Activated naive CD8-positive, alpha-beta T cell (primary cell): ENCODE measurements at regions not wholly inside any gene's neighbourhood (a gene's known extent, or its start where the extent isn't known, plus 50 kb on each side); places are given as distances from the start of the nearest gene placed in this dataset.

ENCODE experiments used
- H3K27ac Mint-ChIP-seq: one replicate; pipeline ENCODE4 v1.8.0; 2021; ENCODE audit warnings: mixed read lengths
- H3K27me3 Mint-ChIP-seq: one replicate; pipeline ENCODE4 v1.8.0; 2021; ENCODE audit warnings: mixed read lengths
- H3K36me3 Mint-ChIP-seq: one replicate; pipeline ENCODE4 v1.8.0; 2021; ENCODE audit warnings: mixed read lengths
- H3K4me1 Mint-ChIP-seq: one replicate; pipeline ENCODE4 v1.8.0; 2021; ENCODE audit warnings: low read depth, mixed read lengths
- H3K4me3 Mint-ChIP-seq: one replicate; pipeline ENCODE4 v1.8.0; 2021; ENCODE audit warnings: mild to moderate bottlenecking, mixed read lengths
- H3K9me3 Mint-ChIP-seq: one replicate; pipeline ENCODE4 v1.8.0; 2021; ENCODE audit warnings: low read depth, mixed read lengths

GRCh38 chr18:76572518-76573247, 77.6 kb upstream of the ZNF516 start:
- Mint-ChIP-seq H3K4me3 (no peak overlapping the region), H3K36me3 (no peaks in the 10 kb centered on the region), H3K27ac (no peak overlapping the region), H3K27me3 (peaks cover 10% of the 10 kb centered on the region), H3K4me1 (no peaks in the 10 kb centered on the region), H3K9me3 (no peaks in the 10 kb centered on the region)

DNA sequence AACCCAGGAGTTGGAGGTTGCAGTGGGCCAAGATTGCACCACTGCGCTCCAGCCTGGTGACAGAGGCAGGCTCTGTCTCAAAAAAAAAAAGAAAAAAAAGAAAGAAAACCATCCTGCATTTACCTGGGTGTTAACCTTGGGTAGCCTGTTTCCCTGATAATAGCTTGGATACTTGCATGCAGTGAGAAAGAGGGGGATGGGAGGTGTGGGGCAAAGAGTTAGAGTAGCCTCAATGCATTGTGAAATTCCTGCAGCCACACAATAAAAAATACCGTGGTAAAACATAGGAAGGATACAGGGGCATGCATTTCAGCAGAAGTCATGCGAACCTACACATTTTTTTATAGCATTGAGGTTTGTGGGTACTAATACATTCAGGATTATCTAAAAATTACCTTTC, 76.6 kb upstream of the ZNF516 start:
- peaks cover 10% of the 10 kb centered on the region for H3K27me3 Mint-ChIP-seq
- no peak overlapping the region for H3K27ac Mint-ChIP-seq
- no peak overlapping the region for H3K4me3 Mint-ChIP-seq
- no peaks in the 10 kb centered on the region for H3K9me3 Mint-ChIP-seq
- no peaks in the 10 kb centered on the region for H3K4me1 Mint-ChIP-seq
- H3K36me3 Mint-ChIP-seq: no peaks in the 10 kb centered on the region

DNA sequence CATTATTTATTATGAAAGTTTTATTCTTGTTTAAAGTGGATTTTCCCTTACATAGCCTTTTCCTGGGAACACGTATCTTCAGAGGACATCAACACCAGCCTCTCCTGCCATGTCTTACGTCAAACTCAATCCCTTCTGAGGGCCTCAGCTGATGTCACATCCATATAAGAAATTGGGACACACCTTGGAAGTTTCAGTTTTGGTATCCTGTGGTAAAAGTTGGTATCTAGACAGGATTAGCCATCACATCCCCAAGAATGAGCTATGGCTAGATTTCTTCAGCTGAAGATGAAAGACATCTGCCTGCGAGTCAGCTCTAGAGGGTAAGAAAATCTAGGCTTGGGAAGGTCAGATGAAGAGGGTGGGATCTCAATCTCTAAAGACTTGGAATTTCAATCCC, 75.8 kb upstream of the ZNF516 start:
- no peak overlapping the region for H3K4me3 Mint-ChIP-seq
- no peak overlapping the region for H3K27ac Mint-ChIP-seq
- peaks cover 12% of the 10 kb centered on the region for H3K27me3 Mint-ChIP-seq

DNA sequence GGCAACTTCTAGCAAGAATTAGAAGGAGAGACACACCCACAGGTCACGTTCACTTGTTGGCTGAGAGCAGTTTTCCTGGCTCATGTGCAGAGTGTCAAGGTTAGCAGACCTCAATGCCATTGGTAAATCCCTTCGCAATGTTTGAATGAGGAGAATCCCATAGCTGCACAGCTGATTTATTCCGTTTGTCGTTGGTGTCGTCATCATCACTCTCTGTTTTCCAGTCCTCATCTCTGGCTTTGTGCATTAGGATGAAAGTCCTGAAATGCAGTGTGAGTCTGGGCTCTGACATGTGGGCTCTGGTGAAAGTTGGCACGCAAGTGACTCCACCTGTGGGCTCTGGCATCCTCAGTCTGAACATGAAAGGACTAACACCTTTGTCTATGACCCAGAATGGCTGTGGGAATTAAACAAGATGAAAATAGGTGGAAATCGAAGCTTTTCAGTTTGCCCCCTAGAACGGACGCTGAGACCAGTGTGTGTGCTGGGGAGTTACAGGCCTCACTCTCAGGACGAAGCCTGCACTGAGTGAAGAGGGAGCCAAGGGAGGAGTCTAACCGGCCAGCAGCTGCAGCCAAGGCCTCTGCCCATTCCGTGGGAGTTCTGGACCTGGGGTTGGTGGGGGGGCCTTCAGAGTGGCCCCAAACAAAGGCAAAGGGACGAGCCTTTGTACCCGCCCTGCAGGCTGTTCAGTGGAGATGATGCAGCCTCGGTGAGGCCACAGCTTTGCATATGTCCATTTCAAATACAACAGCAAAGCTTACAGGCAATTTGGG, 74.8 kb upstream of the ZNF516 start:
- no peaks in the 10 kb centered on the region for H3K36me3 Mint-ChIP-seq
- H3K27me3 Mint-ChIP-seq: peaks cover 13% of the 10 kb centered on the region
- peaks cover 7% of the 10 kb centered on the region for H3K4me1 Mint-ChIP-seq
- H3K9me3 Mint-ChIP-seq: no peaks in the 10 kb centered on the region
- no peak overlapping the region for H3K27ac Mint-ChIP-seq
- no peak overlapping the region for H3K4me3 Mint-ChIP-seq

More for the DNA sequence above, 75.8 kb upstream of the ZNF516 start:
- H3K9me3 Mint-ChIP-seq: no peaks in the 10 kb centered on the region
- no peaks in the 10 kb centered on the region for H3K36me3 Mint-ChIP-seq
- H3K4me1 Mint-ChIP-seq: no peaks in the 10 kb centered on the region

GRCh38 chr18:76568731-76569130, 73.7 kb upstream of the ZNF516 start:
- H3K4me3 Mint-ChIP-seq: no peak overlapping the region
- peaks cover 7% of the 10 kb centered on the region for H3K4me1 Mint-ChIP-seq
- H3K27me3 Mint-ChIP-seq: peaks cover 16% of the 10 kb centered on the region
- H3K36me3 Mint-ChIP-seq: no peaks in the 10 kb centered on the region
- H3K9me3 Mint-ChIP-seq: no peaks in the 10 kb centered on the region
- H3K27ac Mint-ChIP-seq: no peak overlapping the region

DNA sequence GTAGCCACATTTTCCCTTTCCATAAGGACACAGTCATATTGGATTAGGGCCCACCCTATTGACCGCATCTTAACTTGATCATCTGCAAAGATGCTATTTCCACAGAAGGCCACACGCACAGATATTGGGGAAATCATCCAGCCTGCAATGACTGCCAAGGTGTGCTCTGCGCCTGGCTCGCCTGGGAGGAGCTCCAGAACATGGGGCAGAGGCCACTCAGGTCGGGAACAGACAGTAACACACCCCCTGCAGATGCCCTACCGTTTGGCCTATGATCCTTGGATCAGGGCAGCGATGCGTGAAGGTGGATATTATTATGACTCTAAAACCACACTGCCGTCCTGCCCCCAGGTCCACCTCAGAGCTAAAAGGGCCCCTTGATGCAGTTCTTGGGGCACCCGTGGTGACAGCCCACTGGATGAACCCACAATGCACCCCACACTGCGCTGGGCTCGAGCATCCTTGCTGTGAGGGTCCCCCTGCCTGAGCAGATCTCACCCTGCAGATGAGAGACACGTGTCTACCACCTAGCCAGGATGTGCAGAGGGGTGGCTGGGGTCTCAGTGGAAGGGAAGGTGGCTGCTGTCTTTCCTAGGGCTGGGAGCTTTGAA, 72.9 kb upstream of the ZNF516 start:
- Mint-ChIP-seq H3K36me3 (no peaks in the 10 kb centered on the region), H3K4me3 (no peak overlapping the region), H3K27ac (no peak overlapping the region), H3K9me3 (no peaks in the 10 kb centered on the region), H3K27me3 (peaks cover 16% of the 10 kb centered on the region), H3K4me1 (peaks cover 7% of the 10 kb centered on the region)

DNA sequence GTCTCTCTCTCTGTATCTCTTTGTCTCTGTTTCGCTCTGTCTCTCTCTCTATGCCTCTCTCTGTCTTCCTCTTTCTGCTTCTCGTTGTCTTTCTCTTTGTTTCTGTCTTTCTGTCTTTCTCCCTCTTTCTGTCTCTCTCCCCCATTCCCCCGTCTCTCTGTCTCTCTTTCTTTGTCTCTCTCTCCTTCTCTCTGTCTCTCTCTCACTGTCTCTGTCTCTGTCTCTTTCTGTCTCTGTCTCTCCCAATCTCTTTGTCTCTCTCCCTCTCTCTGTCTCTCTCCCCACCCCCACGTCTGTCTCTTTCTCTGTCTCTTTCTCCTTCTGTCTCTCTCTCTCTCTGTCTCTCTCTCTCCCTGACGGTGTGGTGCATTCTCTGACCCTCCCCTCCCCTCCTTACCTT, 71.9 kb upstream of the ZNF516 start:
- no peaks in the 10 kb centered on the region for H3K9me3 Mint-ChIP-seq
- H3K4me3 Mint-ChIP-seq: no peak overlapping the region
- peaks cover 7% of the 10 kb centered on the region for H3K4me1 Mint-ChIP-seq
- peaks cover 16% of the 10 kb centered on the region for H3K27me3 Mint-ChIP-seq
- no peaks in the 10 kb centered on the region for H3K36me3 Mint-ChIP-seq
- H3K27ac Mint-ChIP-seq: no peak overlapping the region

DNA sequence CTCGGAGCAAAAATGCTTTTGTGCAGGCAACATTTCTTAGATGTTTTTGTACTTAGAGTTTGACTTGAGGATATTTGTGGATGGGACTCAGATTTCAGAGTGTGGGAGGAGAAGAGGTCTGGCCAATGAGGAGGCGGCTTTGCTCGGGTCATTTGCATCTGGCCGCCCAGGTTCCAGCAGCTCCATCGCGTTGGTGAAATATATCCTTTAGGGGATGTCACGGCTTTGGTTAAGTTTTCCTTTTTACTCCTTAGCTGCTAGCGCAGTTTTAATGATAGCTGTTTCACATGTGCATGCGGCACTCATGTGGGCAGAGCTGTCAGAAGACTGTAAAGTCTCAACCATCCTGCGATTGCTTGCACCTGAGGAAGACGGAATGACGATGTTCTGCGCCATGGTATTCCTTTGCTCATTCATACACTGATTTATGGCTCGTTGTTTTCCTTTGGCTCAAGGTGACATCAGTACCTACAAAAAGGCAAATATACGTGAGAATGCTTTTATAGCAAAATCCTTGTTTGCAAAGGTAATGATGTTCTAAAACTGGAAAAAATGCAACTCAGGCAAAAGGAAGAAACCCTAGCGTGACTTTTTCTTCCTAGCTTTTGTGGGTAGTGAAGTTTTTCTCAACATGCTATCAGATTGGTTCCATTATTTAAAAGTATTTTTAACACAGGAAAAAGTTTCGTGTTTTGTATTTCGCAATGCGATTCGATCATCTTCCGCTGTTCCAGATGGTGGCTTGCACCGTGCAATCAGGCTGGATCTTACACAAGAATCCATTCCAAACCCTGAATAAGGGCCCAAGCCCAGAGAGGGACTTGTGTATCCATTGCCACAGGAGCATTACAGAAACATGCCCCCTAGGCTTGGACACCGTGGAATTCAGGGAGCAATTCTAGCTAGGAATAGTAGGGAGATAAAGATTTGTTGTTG, 70.5 kb upstream of the ZNF516 start:
- no peaks in the 10 kb centered on the region for H3K9me3 Mint-ChIP-seq
- no peak overlapping the region for H3K27ac Mint-ChIP-seq
- no peak overlapping the region for H3K4me3 Mint-ChIP-seq
- peaks cover 12% of the 10 kb centered on the region for H3K27me3 Mint-ChIP-seq
- H3K4me1 Mint-ChIP-seq: peaks cover 7% of the 10 kb centered on the region
- no peaks in the 10 kb centered on the region for H3K36me3 Mint-ChIP-seq

DNA sequence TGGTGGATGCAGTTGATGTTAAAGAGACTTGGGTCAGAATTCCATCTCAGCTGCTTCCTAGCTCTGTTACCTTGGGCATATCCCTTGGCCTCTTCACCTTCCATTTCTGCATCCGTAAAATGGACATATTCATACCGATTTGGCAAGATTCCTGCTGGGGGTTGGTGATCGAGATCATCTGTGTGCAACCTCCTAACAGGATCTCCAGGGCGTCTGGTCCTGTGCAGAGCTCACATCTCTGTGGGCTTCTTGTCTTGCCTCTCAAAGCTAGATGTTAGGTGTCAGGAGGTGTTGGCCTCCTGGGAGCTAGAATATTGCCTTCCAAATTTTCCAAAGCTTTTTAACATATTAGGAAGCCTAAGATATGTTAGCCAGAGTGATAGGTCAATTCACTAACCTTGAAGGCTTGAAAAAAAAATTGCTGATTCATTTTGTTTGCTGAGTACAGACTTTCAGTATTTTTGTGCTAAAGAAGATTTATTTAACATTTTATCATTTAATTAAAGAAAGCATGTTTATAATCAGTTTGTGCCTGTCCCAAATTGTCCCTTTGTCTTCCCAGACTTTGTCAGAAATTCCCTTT, 69.7 kb upstream of the ZNF516 start:
- peaks cover 7% of the 10 kb centered on the region for H3K4me1 Mint-ChIP-seq
- no peaks in the 10 kb centered on the region for H3K36me3 Mint-ChIP-seq
- no peak overlapping the region for H3K27ac Mint-ChIP-seq
- H3K9me3 Mint-ChIP-seq: no peaks in the 10 kb centered on the region
- no peak overlapping the region for H3K4me3 Mint-ChIP-seq
- H3K27me3 Mint-ChIP-seq: peaks cover 14% of the 10 kb centered on the region

DNA sequence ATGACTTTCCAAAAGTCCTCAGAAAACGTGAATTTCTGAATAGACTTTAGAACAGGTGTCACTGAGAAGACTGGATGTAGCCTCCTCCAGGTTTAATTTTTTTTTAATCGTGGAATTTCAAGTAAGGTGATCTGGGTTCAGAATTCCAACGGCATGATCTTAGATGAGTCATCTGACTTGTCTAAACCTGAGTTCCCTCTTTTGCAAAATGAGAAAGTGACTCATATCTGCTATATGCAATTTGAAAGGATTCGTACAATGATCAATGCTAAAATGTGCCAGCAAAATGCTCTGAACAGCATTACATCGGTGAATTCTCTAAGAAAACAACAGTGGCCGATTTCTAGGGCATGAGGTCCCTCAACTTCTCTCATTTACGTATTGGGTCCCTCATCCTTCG, 69.1 kb upstream of the ZNF516 start:
- Mint-ChIP-seq H3K4me1 (peaks cover 7% of the 10 kb centered on the region), H3K36me3 (no peaks in the 10 kb centered on the region), H3K4me3 (no peak overlapping the region), H3K27me3 (peaks cover 14% of the 10 kb centered on the region), H3K9me3 (no peaks in the 10 kb centered on the region), H3K27ac (no peak overlapping the region)

- Mint-ChIP-seq H3K9me3 (no peaks in the 10 kb centered on the region), H3K27me3 (peaks cover 10% of the 10 kb centered on the region), H3K27ac (no peak overlapping the region)
These were observed 67.5 kb upstream of the ZNF516 start for GRCh38 chr18:76562286-76563122.

DNA sequence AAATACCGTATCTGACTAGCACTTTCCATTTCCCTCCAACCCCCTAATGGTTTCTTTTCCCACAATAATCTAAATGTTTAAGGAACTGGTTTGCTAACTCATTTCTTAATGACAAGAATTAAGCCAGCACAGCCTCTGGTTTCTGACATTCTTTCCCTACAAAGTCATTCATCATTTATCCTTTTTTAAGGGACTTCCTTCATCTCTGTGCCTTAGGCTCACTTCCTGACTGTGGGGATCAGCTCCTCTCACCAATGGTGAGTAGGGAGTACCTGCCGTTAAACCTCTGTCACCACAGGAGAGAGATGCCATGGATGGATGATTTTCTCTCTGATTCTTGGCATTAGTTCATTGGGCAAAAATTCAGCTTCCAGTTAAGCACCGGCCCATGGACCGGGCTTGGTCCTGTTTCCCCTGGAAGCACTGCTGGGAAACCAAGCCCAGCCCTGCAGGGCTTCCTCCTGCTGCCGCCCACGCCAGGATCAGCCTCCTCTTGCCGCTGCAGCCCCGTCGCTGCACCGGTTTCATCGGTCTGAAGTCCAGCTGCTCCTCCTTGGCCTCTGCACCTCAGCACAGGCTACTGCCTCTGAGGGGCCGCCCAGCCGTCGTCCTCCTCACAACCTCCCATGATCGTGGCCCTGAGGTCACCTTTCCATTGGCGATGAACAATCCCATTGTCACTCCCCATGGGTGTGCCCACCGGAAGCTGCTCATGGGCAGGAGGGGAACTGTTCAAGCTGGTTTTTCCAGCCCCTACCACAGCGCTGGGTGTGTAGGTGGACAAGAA, 64.0 kb upstream of the ZNF516 start:
- Mint-ChIP-seq H3K36me3 (no peaks in the 10 kb centered on the region), H3K9me3 (no peaks in the 10 kb centered on the region), H3K4me3 (no peak overlapping the region), H3K27me3 (peaks cover 5% of the 10 kb centered on the region), H3K4me1 (no peaks in the 10 kb centered on the region), H3K27ac (no peak overlapping the region)

More at GRCh38 chr18:76562286-76563122, 67.5 kb upstream of the ZNF516 start:
- Mint-ChIP-seq H3K4me1 (peaks cover 7% of the 10 kb centered on the region), H3K36me3 (no peaks in the 10 kb centered on the region), H3K4me3 (no peak overlapping the region)

DNA sequence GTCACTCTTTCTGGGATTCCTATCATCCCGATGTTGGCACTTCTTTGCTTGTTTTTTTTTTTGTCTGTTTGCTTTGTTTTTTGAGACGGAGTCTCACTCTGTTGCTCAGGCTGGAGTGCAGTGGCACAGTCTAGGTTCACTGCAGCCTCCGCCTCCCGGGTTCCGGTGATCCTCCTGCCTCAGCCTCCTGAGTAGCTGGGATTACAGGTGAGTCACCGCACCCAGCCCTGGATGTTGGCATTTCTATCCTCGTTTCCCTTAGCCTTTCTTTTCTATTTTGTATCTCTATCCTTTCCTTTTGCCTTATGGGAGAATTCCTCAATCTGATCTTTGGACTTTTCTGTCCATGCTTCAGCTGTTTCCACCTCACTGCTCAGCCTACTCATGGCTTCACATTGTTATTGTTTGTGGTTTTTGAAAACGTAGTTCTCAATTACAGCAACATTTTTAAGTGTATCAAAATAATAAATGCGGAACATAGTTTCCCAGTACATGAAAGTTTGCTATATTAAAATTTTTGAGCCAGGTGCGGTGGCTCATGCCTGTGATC, 62.1 kb upstream of the ZNF516 start:
- no peaks in the 10 kb centered on the region for H3K9me3 Mint-ChIP-seq

More for the DNA sequence above, 62.1 kb upstream of the ZNF516 start:
- Mint-ChIP-seq H3K4me1 (no peaks in the 10 kb centered on the region), H3K36me3 (no peaks in the 10 kb centered on the region), H3K27ac (no peak overlapping the region), H3K4me3 (no peak overlapping the region), H3K27me3 (peaks cover 5% of the 10 kb centered on the region)
